H1 (cell line): ENCODE measurements at regions not wholly inside any gene's neighbourhood (a gene's known extent, or its start where the extent isn't known, plus 50 kb on each side); places are given as distances from the start of the nearest gene placed in this dataset.
A peak's percentile ranks its signal among the peaks of the same experiment; 100 is the strongest.

Source experiments
- CTCF ChIA-PET: fragments of 300-600 bp; sonication (Branson Sonifier 250); formaldehyde crosslinking; loops from one replicate; lab custom pipeline; 2021; ENCODE audit not compliant: partially characterized antibody; lab: Charles Lee
- POLR2A ChIA-PET: fragments of 300-600 bp; sonication (Branson Sonifier 250); formaldehyde crosslinking; loops from one replicate; lab custom pipeline; 2021; ENCODE audit warnings: inconsistent platforms; ENCODE audit not compliant: partially characterized antibody; lab: Charles Lee
- DNase-seq, 2 experiments: peaks; one replicate each; pipeline versions ENCODE4 v3.0.0 to v3.0.0-alpha.2; 2010 to 2022; ENCODE audit warnings: low spot score in 2 of 2, low read depth in 1 of 2, mixed read lengths in 1 of 2
- FAIRE-seq: peaks from 2 replicates; lab custom pipeline; 2011; peaks lifted over from hg19 to GRCh38; lab: Jason Lieb, UNC
- H2AFZ ChIP-seq: 2 replicates; pipeline ENCODE4 v1.8.1; 2012; ENCODE audit warnings: low read length, inconsistent platforms
- H2AK5ac ChIP-seq: 2 replicates; pipeline ENCODE4 v1.6.1; 2013; ENCODE audit warnings: low read depth, low read length
- H2BK120ac ChIP-seq: replicated peaks from 2 replicates; pipeline ENCODE3; 2013; ENCODE audit warnings: low read depth, low read length, inconsistent platforms
- H2BK12ac ChIP-seq: 2 replicates; pipeline ENCODE4 v1.6.1; 2013; ENCODE audit warnings: low read depth, low read length
- H2BK15ac ChIP-seq: 2 replicates; pipeline ENCODE4 v1.6.1; 2013; ENCODE audit warnings: low read length
- H2BK20ac ChIP-seq: 2 replicates; pipeline ENCODE4 v1.6.1; 2013; ENCODE audit warnings: low read length
- H2BK5ac ChIP-seq: 2 replicates; pipeline ENCODE4 v1.6.1; 2013; ENCODE audit warnings: low read depth, low read length
- H3K14ac ChIP-seq: 2 replicates; pipeline ENCODE4 v1.6.1; 2013; ENCODE audit warnings: inconsistent platforms; ENCODE audit not compliant: insufficient read length
- H3K18ac ChIP-seq: 2 replicates; pipeline ENCODE4 v1.6.1; 2013; ENCODE audit warnings: low read length; ENCODE audit errors: extremely low read depth
- H3K23ac ChIP-seq: 2 replicates; pipeline ENCODE4 v1.6.1; 2013; ENCODE audit warnings: inconsistent platforms; ENCODE audit not compliant: insufficient read length
- H3K23me2 ChIP-seq: 2 replicates; pipeline ENCODE4 v1.6.1; 2013; ENCODE audit warnings: low read depth, low read length
- H3K27ac ChIP-seq: 2 replicates; pipeline ENCODE4 v1.6.1; 2011; ENCODE audit warnings: low read depth, low read length, inconsistent platforms
- H3K27me3 ChIP-seq, 4 experiments: replicated peaks in 1 of 4; 1 replicate in 1 of 4; 2 replicates in 3 of 4; pipeline versions ENCODE4 v1.6.1 to v1.8.1; 2011 to 2013; ENCODE audit warnings: low read length in 3 of 4, mild to moderate bottlenecking in 3 of 4, inconsistent platforms in 2 of 4, mixed read lengths in 2 of 4, moderate library complexity in 1 of 4; ENCODE audit not compliant: control insufficient read depth in 3 of 4, insufficient read depth in 3 of 4; ENCODE audit errors: extremely low read depth in 1 of 4
- H3K36me3 ChIP-seq, 4 experiments: 2 replicates each; pipeline versions ENCODE4 v1.6.1 to v1.8.1; 2011 to 2013; ENCODE audit warnings: mild to moderate bottlenecking in 4 of 4, low read length in 3 of 4, moderate library complexity in 2 of 4, control low read depth in 1 of 4, inconsistent platforms in 1 of 4; ENCODE audit not compliant: insufficient read depth in 4 of 4, control insufficient read depth in 2 of 4
- H3K4ac ChIP-seq: replicated peaks from 2 replicates; pipeline ENCODE3; 2013; ENCODE audit warnings: low read length, low read depth, mixed read lengths, inconsistent platforms; ENCODE audit not compliant: insufficient read length
- H3K4me1 ChIP-seq, 4 experiments: replicated peaks in 1 of 4; 1 replicate in 1 of 4; 2 replicates in 3 of 4; pipeline versions ENCODE4 v1.6.1 to v1.8.1; 2011 to 2013; ENCODE audit warnings: low read length in 3 of 4, inconsistent platforms in 2 of 4, mixed read lengths in 1 of 4; ENCODE audit not compliant: insufficient read depth in 4 of 4, control insufficient read depth in 3 of 4
- H3K4me2 ChIP-seq, 2 experiments: 2 replicates each; pipeline versions ENCODE4 v1.6.1 to v1.8.1; 2011 to 2013; ENCODE audit warnings: low read depth in 2 of 2, low read length in 2 of 2, control low read depth in 1 of 2, inconsistent platforms in 1 of 2, mild to moderate bottlenecking in 1 of 2; ENCODE audit not compliant: insufficient read depth in 1 of 2
- H3K4me3 ChIP-seq, 4 experiments: fragments of 200-600, 300-600 bp in 1 of 4; sonication (generic), shearing (Covaris generic), sonication (Bioruptor Twin) in 1 of 4; 2 replicates each; pipeline versions ENCODE4 v1.5.1 to v1.8.1; 2011 to 2016; ENCODE audit warnings: low read length in 4 of 4, low read depth in 3 of 4, control low read depth in 2 of 4, inconsistent platforms in 2 of 4, mild to moderate bottlenecking in 2 of 4, mixed read lengths in 1 of 4, moderate library complexity in 1 of 4; ENCODE audit not compliant: insufficient read depth in 2 of 4; ENCODE audit errors: extremely low read depth in 1 of 4
- H3K56ac ChIP-seq: replicated peaks from 2 replicates; pipeline ENCODE3; 2013; ENCODE audit warnings: low read depth, mild to moderate bottlenecking, mixed read lengths, low read length, inconsistent platforms; ENCODE audit not compliant: insufficient read length
- H3K79me1 ChIP-seq: 2 replicates; pipeline ENCODE4 v1.6.1; 2013; ENCODE audit warnings: low read depth, low read length, control low read depth
- H3K79me2 ChIP-seq, 2 experiments: 2 replicates each; pipeline versions ENCODE4 v1.6.1 to v1.8.1; 2012 to 2013; ENCODE audit warnings: low read length in 2 of 2, mild to moderate bottlenecking in 2 of 2, inconsistent platforms in 1 of 2; ENCODE audit not compliant: insufficient read depth in 2 of 2, control insufficient read depth in 1 of 2
- H3K9ac ChIP-seq, 4 experiments: replicated peaks in 1 of 4; 1 replicate in 1 of 4; 2 replicates in 3 of 4; pipeline versions ENCODE4 v1.6.1 to v1.8.1; 2011 to 2013; ENCODE audit warnings: low read depth in 3 of 4, low read length in 3 of 4, control low read depth in 2 of 4, mild to moderate bottlenecking in 2 of 4, moderate library complexity in 2 of 4, inconsistent platforms in 1 of 4; ENCODE audit errors: extremely low read depth in 1 of 4
- H3K9me3 ChIP-seq, 2 experiments: 2 replicates each; pipeline versions ENCODE4 v1.6.1 to v1.8.1; 2012 to 2013; ENCODE audit warnings: mild to moderate bottlenecking in 2 of 2, moderate library complexity in 2 of 2, control low read depth in 1 of 2, inconsistent platforms in 1 of 2, low read depth in 1 of 2, low read length in 1 of 2, mixed read lengths in 1 of 2; ENCODE audit not compliant: insufficient read depth in 2 of 2
- H4K20me1 ChIP-seq, 2 experiments: replicated peaks in 1 of 2; 2 replicates each; pipeline versions ENCODE3 to v1.8.1; 2011 to 2013; ENCODE audit warnings: inconsistent platforms in 2 of 2, low read length in 2 of 2, mild to moderate bottlenecking in 1 of 2; ENCODE audit not compliant: insufficient read depth in 2 of 2, control insufficient read depth in 1 of 2
- H4K5ac ChIP-seq: 2 replicates; pipeline ENCODE4 v1.6.1; 2013; ENCODE audit warnings: low read length, low read depth, mixed read lengths, inconsistent platforms; ENCODE audit not compliant: insufficient read length
- H4K8ac ChIP-seq: 2 replicates; pipeline ENCODE4 v1.8.0; 2013; ENCODE audit warnings: mild to moderate bottlenecking, moderate library complexity, low read length, inconsistent platforms; ENCODE audit not compliant: insufficient read depth; ENCODE audit errors: extremely low read depth
- H4K91ac ChIP-seq: replicated peaks from 2 replicates; pipeline ENCODE3; 2013; ENCODE audit warnings: low read length, mixed read lengths, inconsistent platforms; ENCODE audit not compliant: insufficient read length
- RAD21 ChIP-seq, 2 experiments: IDR thresholded peaks in 1 of 2; conservative IDR thresholded peaks in 1 of 2; 2 replicates each; pipeline ENCODE4 v1.6.1; 2011; ENCODE audit warnings: low read depth in 2 of 2, low read length in 2 of 2, improper control_type of control experiment in 1 of 2, inconsistent platforms in 1 of 2, mild to moderate bottlenecking in 1 of 2, moderate library complexity in 1 of 2
- TEAD4 ChIP-seq: IDR thresholded peaks from 2 replicates; pipeline ENCODE4 v1.6.1; 2012; ENCODE audit warnings: low read depth, low read length, inconsistent platforms, mixed read lengths
- WGBS, 2 experiments: shearing (Covaris generic) in 1 of 2; methylation state at CpG; one replicate each; pipeline versions ENCODE4 v1.1.6 to v1.1.7; 2013 to 2015; ENCODE audit warnings: low lambda C conversion rate in 2 of 2, mixed read lengths in 2 of 2, inconsistent platforms in 1 of 2, low coverage in 1 of 2, missing lambda C conversion rate in 1 of 2; ENCODE audit not compliant: insufficient replicate concordance in 2 of 2, insufficient coverage in 1 of 2, insufficient read length in 1 of 2; ENCODE audit errors: extremely low coverage in 1 of 2, missing lambda C conversion rate in 1 of 2; 5-methylcytosine and 5-hydroxymethylcytosine counted together
- TF ChIP-seq, protein P1 (sequence below), 3 experiments: IDR thresholded peaks; 1 replicate in 2 of 3; 2 replicates in 1 of 3; pipeline versions ENCODE4 v1.5.1 to v1.6.1; 2011; ENCODE audit warnings: low read length in 3 of 3, mild to moderate bottlenecking in 3 of 3, inconsistent platforms in 2 of 3, low read depth in 1 of 3, moderate library complexity in 1 of 3; ENCODE audit not compliant: insufficient read depth in 1 of 3; ENCODE audit errors: control extremely low read depth in 1 of 3

DNA sequence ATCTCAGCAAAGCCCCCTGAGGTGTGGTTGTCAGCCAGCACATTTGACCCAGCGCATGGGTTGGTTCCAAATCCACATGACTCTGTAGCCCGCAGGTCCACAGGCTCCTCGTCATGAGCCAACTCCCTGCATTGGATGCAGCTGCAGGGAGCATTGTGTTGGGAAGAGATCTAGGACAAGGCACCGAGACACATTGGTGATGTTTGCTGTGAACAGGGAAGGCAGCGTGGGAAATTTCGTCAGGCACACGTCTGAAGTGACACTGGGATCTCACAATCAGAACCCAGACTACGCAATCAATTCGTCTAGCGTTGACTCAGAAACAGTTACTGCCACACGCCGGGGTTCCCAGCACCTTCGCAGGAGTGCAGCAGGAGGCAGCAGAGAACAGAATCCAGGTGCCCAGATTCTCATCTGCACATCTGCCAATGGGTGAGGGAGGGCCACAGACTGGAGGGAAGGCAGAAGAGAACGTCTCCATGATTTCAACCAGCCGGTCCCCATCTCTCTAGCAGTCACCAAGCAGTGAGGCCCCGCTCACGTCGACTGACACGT is 177.0 kb downstream of the TTLL2 start:
- Histone ChIP-seq H2BK120ac (no peak overlapping the region), H3K23ac (no peak overlapping the region), H3K56ac (no peak overlapping the region), H3K4ac (no peak overlapping the region), H2BK12ac (peak overlapping the region; percentile 89; the same call in 1 of the 2 replicates), H2AFZ (no peak overlapping the region), H2BK20ac (no peak overlapping the region), H3K14ac (no peak overlapping the region), H3K4me2 (no peak overlapping the region), H4K20me1 (no peaks in the 10 kb centered on the region), H3K27ac (no peak overlapping the region), H3K27me3 (no peaks in the 10 kb centered on the region), H3K9ac (no peak overlapping the region), H2AK5ac (no peak overlapping the region; the same call in 1 of the 2 replicates), H2BK5ac (no peak overlapping the region), H3K79me2 (no peaks in the 10 kb centered on the region), H4K8ac (no peak overlapping the region), H3K9me3 (no peaks in the 10 kb centered on the region), H3K4me1 (no peaks in the 10 kb centered on the region; a peak in 1 of 7 replicates), H3K18ac (peak overlapping the region; percentile 17; the same call in 1 of the 2 replicates), H3K4me3 (no peak overlapping the region), H4K91ac (peak overlapping the region; percentile 36), H2BK15ac (peak overlapping the region; percentile 48), H3K23me2 (0 out of 2 replicates have a peak, but pooled peaks cover 2% of the 10 kb centered on the region), H3K36me3 (no peaks in the 10 kb centered on the region; a peak in 1 of 8 replicates), H4K5ac (no peak overlapping the region), H3K79me1 (no peaks in the 10 kb centered on the region)
- ChIA-PET CTCF (interaction anchor here (0.7 to 1.3 kb wide), 6 partner anchors 12 to 397 kb away, joined by 3 to 5 read pairs (median 4); no protein-coding TSS in a partner anchor), POLR2A (interaction anchor here (0.7 kb wide), 1 partner anchor 15 kb away, joined by 3 read pairs; no protein-coding TSS in a partner anchor)
- 84% methylated on average over 19 of the region's 19 CpGs; no CpG with 5 or more reads in 1 of the 2 experiments for WGBS, 2 experiments
- DNase-seq (no peak), FAIRE-seq (no peak)
- TF ChIP-seq TEAD4: no peak
- TF ChIP-seq RAD21 (IDR thresholded peaks at IDR 0.05 in 1 of 2, conservative IDR thresholded peaks at IDR 0.05 in 1 of 2; ENCODE audit: low read depth in 2 of 2, low read length in 2 of 2): peak; percentile 67 to 79
- TF ChIP-seq, protein P1, sequence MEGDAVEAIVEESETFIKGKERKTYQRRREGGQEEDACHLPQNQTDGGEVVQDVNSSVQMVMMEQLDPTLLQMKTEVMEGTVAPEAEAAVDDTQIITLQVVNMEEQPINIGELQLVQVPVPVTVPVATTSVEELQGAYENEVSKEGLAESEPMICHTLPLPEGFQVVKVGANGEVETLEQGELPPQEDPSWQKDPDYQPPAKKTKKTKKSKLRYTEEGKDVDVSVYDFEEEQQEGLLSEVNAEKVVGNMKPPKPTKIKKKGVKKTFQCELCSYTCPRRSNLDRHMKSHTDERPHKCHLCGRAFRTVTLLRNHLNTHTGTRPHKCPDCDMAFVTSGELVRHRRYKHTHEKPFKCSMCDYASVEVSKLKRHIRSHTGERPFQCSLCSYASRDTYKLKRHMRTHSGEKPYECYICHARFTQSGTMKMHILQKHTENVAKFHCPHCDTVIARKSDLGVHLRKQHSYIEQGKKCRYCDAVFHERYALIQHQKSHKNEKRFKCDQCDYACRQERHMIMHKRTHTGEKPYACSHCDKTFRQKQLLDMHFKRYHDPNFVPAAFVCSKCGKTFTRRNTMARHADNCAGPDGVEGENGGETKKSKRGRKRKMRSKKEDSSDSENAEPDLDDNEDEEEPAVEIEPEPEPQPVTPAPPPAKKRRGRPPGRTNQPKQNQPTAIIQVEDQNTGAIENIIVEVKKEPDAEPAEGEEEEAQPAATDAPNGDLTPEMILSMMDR (IDR thresholded peaks at IDR 0.05; ENCODE audit: control extremely low read depth in 1 of 3, insufficient read depth in 1 of 3, low read depth in 1 of 3, low read length in 3 of 3): peak in 2 of 3 experiments; percentile 55 to 74; a peak in 3 of 4 replicates
